ENCODE measurements at regions not wholly inside any gene's neighbourhood (a gene's known extent, or its start where the extent isn't known, plus 50 kb on each side); places are given as distances from the start of the nearest gene placed in this dataset.
"Not testable (repeated sequence)": the region's sequence is repeated elsewhere in the genome, so short reads cannot be mapped to it uniquely, and the experiment has no call there.

- intact Hi-C loops (cut with DNase I), result no loop called here
- no peaks in the 10 kb centered on the region for H3K27me3 ChIP-seq
- H3K4me1 ChIP-seq, result peaks cover 7% of the 10 kb centered on the region
- H3K9me3 ChIP-seq, result no peaks in the 10 kb centered on the region
- no peaks in the 10 kb centered on the region for H3K36me3 ChIP-seq (replicated peaks in 1 of 2; ENCODE audit: insufficient read depth in 1 of 2, low read depth in 2 of 2)
- ATAC-seq (no peak), DNase-seq (no peak)
- no peak overlapping the region for H3K4me3 ChIP-seq
- WGBS, 2 donors, result 66 to 67% methylated on average over 3 of the region's 3 CpGs
- TF ChIP-seq CTCF (IDR thresholded peaks at IDR 0.05) (no peak), POLR2A (IDR thresholded peaks at IDR 0.05) (no peak)
- H3K27ac ChIP-seq, result no peak overlapping the region
These were observed 216.8 kb upstream of the RFX3 start for GRCh38 chr9:3742586-3742985.

GRCh38 chr9:3741729-3742128 lies 215.9 kb upstream of the RFX3 start:
- Histone ChIP-seq H3K4me3 (no peak overlapping the region), H3K36me3 (replicated peaks in 1 of 2; ENCODE audit: insufficient read depth in 1 of 2, low read depth in 2 of 2) (no peaks in the 10 kb centered on the region), H3K27ac (peak overlapping the region in 3 of 4 donors; percentile 35 to 40 (median 37)), H3K9me3 (no peaks in the 10 kb centered on the region), H3K4me1 (peaks cover 7% of the 10 kb centered on the region), H3K27me3 (no peaks in the 10 kb centered on the region)
- ATAC-seq (no peak), DNase-seq (no peak)
- intact Hi-C loops (cut with DNase I), result no loop called here
- 60 to 70% methylated on average over 3 of the region's 3 CpGs for WGBS, 2 donors
- TF ChIP-seq POLR2A (IDR thresholded peaks at IDR 0.05) (no peak), CTCF (IDR thresholded peaks at IDR 0.05) (no peak)

- TF ChIP-seq POLR2A (IDR thresholded peaks at IDR 0.05) (no peak), CTCF (IDR thresholded peaks at IDR 0.05) (no peak)
- DNase-seq (no peak), ATAC-seq (peak; percentile 35)
- Histone ChIP-seq H3K27me3 (no peaks in the 10 kb centered on the region), H3K36me3 (replicated peaks in 1 of 2; ENCODE audit: insufficient read depth in 1 of 2, low read depth in 2 of 2) (no peaks in the 10 kb centered on the region), H3K27ac (peak overlapping the region in 3 of 4 donors; percentile 14 to 40 (median 37)), H3K9me3 (no peaks in the 10 kb centered on the region), H3K4me1 (peaks cover 7% of the 10 kb centered on the region), H3K4me3 (no peak overlapping the region)
- intact Hi-C loops (cut with DNase I), result no loop called here
- WGBS, 2 donors, result 60 to 61% methylated on average over 9 of the region's 9 CpGs
These were observed 215.1 kb upstream of the RFX3 start for GRCh38 chr9:3740690-3741419.

- Histone ChIP-seq H3K27me3 (no peaks in the 10 kb centered on the region), H3K4me3 (no peak overlapping the region), H3K9me3 (no peaks in the 10 kb centered on the region), H3K36me3 (replicated peaks in 1 of 2; ENCODE audit: insufficient read depth in 1 of 2, low read depth in 2 of 2) (no peaks in the 10 kb centered on the region), H3K4me1 (no peaks in the 10 kb centered on the region), H3K27ac (no peak overlapping the region)
- TF ChIP-seq CTCF (IDR thresholded peaks at IDR 0.05), result no peak
- no peak for TF ChIP-seq POLR2A (IDR thresholded peaks at IDR 0.05)
- intact Hi-C loops (cut with DNase I), result no loop called here
- DNase-seq, result no peak
- WGBS, 2 donors, result 47 to 70% methylated on average over 5 of the region's 5 CpGs
- ATAC-seq, result no peak
These were observed 210.4 kb upstream of the RFX3 start for GRCh38 chr9:3736161-3736560.

GRCh38 chr9:3735251-3735650 lies 209.4 kb upstream of the RFX3 start:
- Histone ChIP-seq H3K27ac (no peak overlapping the region), H3K27me3 (no peaks in the 10 kb centered on the region), H3K4me1 (no peaks in the 10 kb centered on the region), H3K36me3 (replicated peaks in 1 of 2; ENCODE audit: insufficient read depth in 1 of 2, low read depth in 2 of 2) (no peaks in the 10 kb centered on the region), H3K9me3 (no peaks in the 10 kb centered on the region), H3K4me3 (no peak overlapping the region)
- intact Hi-C loops (cut with DNase I), result no loop called here
- DNase-seq (no peak), ATAC-seq (no peak)
- no peak for TF ChIP-seq POLR2A (IDR thresholded peaks at IDR 0.05)
- TF ChIP-seq CTCF (IDR thresholded peaks at IDR 0.05), result no peak
- 39 to 42% methylated on average over 4 of the region's 4 CpGs for WGBS, 2 donors

GRCh38 chr9:3733527-3734262 lies 207.9 kb upstream of the RFX3 start:
- H3K9me3 ChIP-seq; H3K36me3 ChIP-seq (replicated peaks in 1 of 2; ENCODE audit: insufficient read depth in 1 of 2, low read depth in 2 of 2); H3K27me3 ChIP-seq; H3K4me3 ChIP-seq; H3K27ac ChIP-seq; H3K4me1 ChIP-seq; ATAC-seq; DNase-seq; intact Hi-C loops (cut with DNase I): not testable (repeated sequence)
- WGBS, 2 donors, result 91 to 93% methylated on average over 20 to 44 of the region's 56 CpGs
